ENCODE measurements at regions not wholly inside any gene's neighbourhood (a gene's known extent, or its start where the extent isn't known, plus 50 kb on each side); places are given as distances from the start of the nearest gene placed in this dataset.

DNA sequence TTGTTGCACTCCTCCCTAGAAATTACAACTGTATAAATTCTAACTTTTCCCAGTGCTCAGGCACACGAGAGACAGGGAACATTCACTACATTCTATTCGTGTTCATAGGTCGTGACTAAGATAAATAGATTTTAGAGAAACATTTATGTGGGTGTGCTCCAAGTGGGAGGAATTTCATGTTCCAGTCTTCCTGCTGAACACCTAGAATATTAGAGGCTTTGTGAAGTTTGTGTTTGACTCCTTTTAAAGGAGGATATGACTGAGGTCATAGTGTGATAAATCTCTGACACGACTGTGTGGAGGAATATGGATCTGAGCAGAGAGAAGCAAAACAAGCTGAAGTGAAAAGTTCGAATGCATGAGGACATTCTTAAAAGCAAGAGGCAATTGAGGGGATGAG is 355.3 kb downstream of the ZSWIM6 start:
- no peak for DNase-seq (ENCODE audit: low spot score)

DNA sequence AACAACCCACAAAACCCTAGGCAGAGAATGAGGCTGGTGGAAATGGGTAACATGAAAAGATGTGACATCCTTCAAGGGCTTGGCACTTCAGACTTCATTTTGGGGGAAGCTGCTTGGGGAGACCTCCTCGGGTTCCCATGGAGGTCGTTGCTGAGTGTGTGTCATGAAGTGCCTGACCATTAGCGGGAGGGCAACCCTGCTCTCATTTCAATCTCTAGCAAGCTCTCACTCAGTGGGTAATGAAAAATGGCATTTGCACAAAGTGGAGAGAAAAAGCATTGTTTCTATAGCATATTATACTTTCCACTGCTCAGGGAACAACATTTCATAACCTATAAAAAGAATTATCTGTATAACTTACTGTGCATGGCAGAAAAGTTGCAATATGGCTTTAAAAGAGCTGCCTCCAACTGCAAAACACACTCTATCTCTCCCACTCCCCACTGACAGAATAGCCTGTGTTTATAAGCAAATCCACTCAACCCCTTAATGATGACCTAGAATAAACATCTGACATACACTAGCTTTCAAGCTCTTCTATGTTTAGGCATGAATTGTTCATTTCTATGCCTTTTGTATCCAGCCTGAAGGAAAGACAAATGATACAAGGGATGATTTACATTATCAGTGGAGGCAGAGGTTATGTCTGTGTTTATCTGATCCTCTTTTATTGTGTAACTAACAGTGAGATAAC is 357.2 kb downstream of the ZSWIM6 start:
- no peak for DNase-seq (ENCODE audit: low spot score)

GRCh38 chr5:61697809-61698558 is 365.9 kb downstream of the ZSWIM6 start:
- DNase-seq (ENCODE audit: low spot score): no peak

DNA sequence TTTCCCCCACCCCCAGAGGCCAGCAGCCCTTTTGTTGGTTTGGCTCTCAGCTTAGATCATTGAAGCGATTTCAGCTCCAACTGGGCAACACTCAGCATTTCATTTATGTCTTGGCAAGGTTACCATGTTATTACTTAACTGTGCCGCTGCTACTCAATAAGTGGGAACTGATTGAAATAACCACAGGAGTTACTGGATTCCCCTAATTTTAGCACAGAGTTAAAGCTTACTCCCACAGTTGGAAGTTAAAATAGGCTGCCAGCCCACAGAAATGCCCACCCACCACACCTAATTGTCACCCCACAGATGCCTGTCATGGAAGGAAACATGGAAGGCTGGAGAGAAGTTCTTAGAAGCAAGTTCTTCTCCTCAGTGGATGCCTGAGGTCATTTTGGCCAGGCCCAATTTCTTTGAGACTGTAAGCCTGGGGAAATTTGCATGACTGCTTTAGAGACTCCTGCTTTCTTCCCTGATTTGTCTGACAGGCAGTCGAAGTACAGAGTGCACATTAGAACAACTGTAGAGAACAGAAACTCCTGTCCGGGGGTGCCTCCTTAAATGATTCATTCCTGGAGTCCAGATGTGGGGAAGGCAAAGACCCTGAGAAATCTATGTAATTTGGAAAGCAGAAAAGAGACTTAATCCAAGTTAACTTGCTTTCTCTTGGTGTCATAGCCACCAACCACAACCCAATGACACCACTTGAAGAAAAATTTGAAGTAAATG is 370.0 kb downstream of the ZSWIM6 start:
- DNase-seq (ENCODE audit: low spot score): no peak

GRCh38 chr5:61702784-61703183 is 370.7 kb downstream of the ZSWIM6 start:
- DNase-seq (ENCODE audit: low spot score): no peak

DNA sequence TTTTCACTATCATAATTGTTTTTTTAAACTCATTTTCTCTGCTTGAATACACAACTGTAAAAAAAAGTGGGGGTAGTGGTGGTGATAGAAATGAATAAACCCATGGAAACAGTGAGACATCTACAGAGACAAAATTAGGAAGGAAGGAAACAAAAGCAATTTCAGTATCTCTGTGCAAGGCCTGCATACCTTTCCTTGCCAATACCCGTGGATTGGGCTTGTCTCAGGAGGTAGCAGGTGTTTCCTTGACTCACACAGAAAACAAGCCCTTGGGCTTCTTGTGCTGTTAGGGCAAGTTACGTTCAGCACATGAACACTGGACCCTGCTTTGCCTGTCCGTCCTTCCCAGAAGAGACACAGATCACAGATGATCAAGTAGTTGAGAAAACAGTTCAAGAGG is 372.2 kb downstream of the ZSWIM6 start:
- no peak for DNase-seq (ENCODE audit: low spot score)

DNA sequence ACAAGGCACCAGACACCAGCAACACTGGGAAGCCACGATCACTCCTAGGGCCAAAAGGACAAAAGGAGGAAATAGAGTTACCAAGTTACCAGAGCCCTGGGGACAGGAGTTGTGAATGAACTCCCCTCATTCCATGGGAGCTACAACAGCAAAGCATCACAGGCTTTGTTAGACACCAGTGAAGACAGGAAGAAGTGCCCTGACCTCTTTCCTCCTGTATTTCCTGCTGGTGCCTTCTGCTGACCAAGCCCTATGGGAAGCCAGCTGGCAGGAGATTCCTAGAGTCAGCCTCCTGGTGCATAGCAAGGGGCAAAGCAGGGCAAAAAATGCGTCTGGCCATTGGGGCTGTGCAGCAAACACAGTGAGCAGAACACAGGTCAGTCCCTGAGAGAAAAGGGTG is 374.7 kb downstream of the ZSWIM6 start:
- no peak for DNase-seq (ENCODE audit: low spot score)

DNA sequence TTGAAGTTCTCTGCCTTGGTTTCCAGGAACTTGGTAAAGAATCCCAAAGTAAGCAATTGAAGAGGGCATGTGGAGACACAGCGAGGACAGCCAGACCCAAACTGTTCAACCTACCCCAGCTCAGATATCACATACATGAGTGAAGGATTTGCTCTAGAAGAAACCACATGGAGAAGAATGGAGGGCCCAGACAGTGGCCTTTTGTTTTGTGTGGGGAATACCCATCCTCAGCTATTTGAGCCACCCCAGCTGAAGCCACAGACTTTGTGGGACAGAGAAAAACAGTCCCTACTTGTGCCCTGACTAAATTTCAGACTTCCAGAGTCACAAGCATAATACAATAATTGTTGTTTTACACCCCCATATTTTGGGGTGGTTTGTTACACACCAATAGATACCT is 387.1 kb downstream of the ZSWIM6 start:
- DNase-seq (ENCODE audit: low spot score): no peak

- no peak for DNase-seq (ENCODE audit: low spot score)
Observed at GRCh38 chr5:61720829-61721228, 388.8 kb downstream of the ZSWIM6 start.

- no peak for DNase-seq (ENCODE audit: low spot score)
Observed at GRCh38 chr5:61724102-61724501, 392.0 kb downstream of the ZSWIM6 start.

DNA sequence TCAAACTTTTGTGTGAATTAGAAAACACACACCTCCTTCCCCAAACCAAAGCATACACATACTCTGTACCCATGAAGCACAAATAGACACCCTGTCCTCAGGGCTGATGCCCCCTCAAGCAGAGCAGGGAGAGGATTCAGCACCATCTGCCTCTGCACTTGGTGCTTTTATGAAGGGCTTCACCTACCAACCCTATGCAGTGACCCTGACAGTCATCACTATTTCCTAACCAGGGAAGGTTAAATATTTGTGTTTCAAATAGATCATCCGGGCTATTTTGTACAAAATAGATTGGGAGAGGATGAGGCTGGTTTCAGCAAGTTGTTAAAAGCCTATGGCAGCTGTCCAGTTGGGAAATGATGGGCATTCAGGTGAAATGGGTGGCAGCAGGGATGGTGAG is 396.2 kb downstream of the ZSWIM6 start:
- no peak for DNase-seq (ENCODE audit: low spot score)

DNA sequence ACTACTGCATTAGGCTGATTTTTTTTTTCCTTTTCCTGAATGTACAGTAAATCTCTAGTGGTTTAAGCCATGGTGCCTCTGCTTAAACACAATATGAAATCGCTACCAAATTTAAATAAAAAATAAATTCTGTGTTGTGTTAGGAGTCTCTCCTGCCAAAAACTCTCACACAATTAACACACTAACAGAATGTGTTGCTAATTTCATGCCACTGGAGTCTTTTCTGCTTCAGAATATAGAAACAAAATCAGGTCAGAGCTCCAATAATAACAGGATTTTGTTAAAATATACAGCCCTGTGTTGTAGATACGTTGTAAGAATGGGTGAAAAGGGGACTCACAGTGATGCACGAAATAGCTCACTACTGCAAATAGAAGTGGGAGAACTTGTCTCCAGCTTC is 398.8 kb downstream of the ZSWIM6 start:
- no peak for DNase-seq (ENCODE audit: low spot score)

DNA sequence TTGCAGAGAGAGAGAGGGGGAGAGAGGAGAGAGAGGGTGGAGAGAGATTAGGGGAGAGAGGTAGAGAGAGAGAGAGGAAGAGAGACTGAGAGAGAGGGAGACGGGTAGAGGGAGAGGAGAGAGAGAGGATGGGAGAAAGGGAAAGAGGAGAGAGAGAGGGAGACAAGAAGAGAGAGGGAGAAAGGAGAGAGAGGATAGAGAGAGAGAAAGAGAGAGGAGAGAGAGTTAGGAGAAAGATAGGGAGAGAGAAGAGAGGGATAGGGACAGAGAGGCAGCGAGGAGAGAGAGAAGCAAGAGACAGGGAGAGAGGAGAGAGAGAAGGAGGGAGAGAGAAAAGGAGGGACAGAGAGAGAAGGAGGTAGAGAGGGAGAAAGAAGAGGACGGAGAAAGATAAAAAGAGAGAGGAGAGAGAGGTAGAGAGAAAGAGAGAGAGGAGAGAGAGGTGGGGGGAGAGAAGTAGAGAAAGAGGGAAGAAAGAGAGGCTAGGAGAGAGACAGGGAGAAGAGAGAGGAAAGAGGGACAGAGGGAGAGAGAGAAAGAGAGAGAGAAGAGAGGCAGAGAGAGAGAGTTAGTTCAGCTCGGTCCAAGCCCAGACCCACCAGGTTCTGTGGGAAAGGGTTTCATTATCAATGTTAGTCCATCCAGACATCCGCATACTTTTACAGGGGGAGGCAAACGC is 399.3 kb downstream of the ZSWIM6 start:
- no peak for DNase-seq (ENCODE audit: low spot score)

- DNase-seq (ENCODE audit: low spot score): no peak
Observed at GRCh38 chr5:61731946-61732314, 399.9 kb downstream of the ZSWIM6 start.

GRCh38 chr5:61732369-61732768 is 400.3 kb downstream of the ZSWIM6 start:
- no peak for DNase-seq (ENCODE audit: low spot score)

GRCh38 chr5:61732796-61733195 is 400.7 kb downstream of the ZSWIM6 start:
- no peak for DNase-seq (ENCODE audit: low spot score)

DNA sequence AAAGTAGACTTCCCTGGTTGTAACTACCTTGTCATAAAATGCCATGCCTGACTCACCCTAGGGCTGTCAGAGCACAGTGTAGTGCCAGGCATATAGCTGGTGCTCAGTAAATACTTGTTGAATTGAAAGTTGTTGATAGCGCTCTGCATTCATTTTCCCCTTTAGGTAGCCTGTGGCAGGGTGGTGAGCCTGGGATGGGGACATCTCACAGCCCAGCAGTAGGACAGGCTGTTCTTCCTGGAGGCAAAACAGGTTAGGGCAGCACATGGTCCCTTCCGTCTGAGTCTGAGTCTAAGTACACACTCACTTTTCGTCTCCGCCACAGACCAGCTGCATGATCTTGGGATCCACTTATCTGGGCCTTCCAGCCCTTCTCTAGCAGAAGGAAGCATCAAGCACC is 401.9 kb downstream of the ZSWIM6 start:
- no peak for DNase-seq (ENCODE audit: low spot score)

GRCh38 chr5:61734966-61735365 is 402.9 kb downstream of the ZSWIM6 start:
- DNase-seq (ENCODE audit: low spot score): no peak

GRCh38 chr5:61735531-61735930 is 403.5 kb downstream of the ZSWIM6 start:
- no peak for DNase-seq (ENCODE audit: low spot score)

GRCh38 chr5:61735995-61736394 is 403.9 kb downstream of the ZSWIM6 start:
- no peak for DNase-seq (ENCODE audit: low spot score)

GRCh38 chr5:61737301-61737963 is 405.4 kb downstream of the ZSWIM6 start:
- DNase-seq (ENCODE audit: low spot score): no peak

GRCh38 chr5:61737964-61738340 is 405.9 kb downstream of the ZSWIM6 start:
- DNase-seq (ENCODE audit: low spot score): no peak

Data from CD4-positive, alpha-beta T cell treated with Interleukin-6 at 100 ng/mL for 8 hours (primary cell).